NCI-H1105 (cell line): ENCODE measurements at regions not wholly inside any gene's neighbourhood (a gene's known extent, or its start where the extent isn't known, plus 50 kb on each side); places are given as distances from the start of the nearest gene placed in this dataset.
"Not testable (repeated sequence)": the region's sequence is repeated elsewhere in the genome, so short reads cannot be mapped to it uniquely, and the experiment has no call there.

Experiments used
- DNase-seq: peaks from one replicate; lab custom pipeline; 2025; lab: John Stamatoyannopoulos, UW

- DNase-seq: no peak
Observed at GRCh38 chr10:86579883-86580520, 58.4 kb upstream of the WAPL start.

DNA sequence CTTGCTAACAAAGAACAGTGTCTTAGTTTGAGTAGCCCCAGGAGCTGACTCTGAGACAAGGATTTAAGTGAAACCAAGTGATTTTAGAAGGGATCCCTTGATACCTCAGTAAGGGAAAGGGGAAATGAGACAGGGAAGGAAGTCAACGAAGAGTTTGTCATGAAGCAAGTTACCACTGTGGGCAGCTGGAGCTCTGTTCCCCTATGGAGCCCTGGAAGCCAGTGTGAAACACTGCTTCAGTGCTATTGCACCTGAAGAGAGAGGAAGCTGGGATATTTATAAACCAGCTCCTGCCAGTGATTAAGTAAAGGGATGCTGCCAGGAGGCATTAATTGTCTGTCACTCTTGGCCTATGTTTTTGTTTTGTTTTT lies 58.9 kb upstream of the WAPL start:
- no peak for DNase-seq

DNA sequence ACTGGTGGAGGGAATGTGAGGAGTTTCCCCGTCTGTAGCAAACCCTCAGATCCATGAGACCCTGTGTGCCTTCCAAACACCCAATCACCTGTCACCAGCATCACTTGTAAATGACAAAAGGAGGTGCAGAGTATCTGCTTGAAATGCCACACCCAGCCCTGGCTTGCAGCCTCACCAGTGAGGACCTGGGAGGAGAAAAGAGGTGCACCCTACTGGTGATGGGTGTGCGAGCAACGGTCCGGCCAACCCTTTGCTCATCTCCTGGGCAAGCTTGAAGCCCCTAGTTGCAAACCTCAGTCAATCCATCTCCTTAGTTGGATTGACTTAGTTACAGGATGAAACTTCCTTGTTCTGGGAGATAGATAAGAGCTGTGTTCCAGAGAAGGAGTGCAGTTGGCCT lies 62.4 kb upstream of the WAPL start:
- DNase-seq: no peak

- peak; percentile 23 for DNase-seq
Observed at GRCh38 chr10:86585037-86585929, 63.7 kb upstream of the WAPL start.

- no peak for DNase-seq
Observed at GRCh38 chr10:86586516-86586915, 64.9 kb upstream of the WAPL start.

DNA sequence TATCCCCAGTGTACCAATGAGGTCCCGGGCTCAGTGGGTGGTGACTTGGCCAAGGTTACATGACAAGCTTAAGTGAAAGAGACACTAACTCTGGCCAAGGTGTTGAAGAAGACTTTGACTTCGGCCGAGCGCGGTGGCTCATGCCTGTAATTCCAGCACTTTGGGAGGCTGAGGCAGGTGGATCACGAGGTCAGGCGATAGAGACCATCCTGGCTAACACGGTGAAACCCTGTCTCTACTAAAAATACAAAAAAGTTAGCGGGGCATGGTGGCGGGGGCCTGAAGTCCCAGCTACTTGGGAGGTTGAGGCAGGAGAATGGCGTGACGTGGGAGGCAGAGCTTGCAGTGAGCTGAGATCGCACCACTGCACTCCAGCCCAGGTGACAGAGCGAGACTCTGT lies 65.6 kb upstream of the OPN4 start:
- not testable (repeated sequence) for DNase-seq

DNA sequence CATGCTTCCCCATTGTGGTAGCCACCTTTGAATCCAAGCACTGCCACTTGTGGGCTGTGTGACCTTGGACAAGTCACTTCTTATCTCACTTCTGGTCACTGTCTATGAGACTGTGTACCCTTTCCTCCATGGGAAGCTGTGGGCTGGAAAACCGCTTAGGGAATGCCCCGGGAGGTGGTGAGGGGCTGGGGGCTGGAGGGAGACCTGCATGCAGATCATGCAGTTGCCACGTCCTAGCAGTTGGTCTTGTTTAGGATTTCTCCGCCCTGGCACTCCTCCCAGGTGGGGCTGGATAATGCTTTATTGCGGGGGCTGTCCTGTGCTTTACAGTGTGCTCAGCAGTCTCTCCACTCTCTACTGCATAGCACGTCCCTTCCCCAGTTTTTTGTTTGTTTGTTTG lies 62.9 kb upstream of the OPN4 start:
- DNase-seq: no peak

GRCh38 chr10:86592413-86592812 lies 61.9 kb upstream of the OPN4 start:
- no peak for DNase-seq

GRCh38 chr10:86594535-86594934 lies 59.8 kb upstream of the OPN4 start:
- DNase-seq: no peak

- no peak for DNase-seq
Observed at GRCh38 chr10:86595496-86595895, 58.9 kb upstream of the OPN4 start.

GRCh38 chr10:86596266-86596665 lies 58.1 kb upstream of the OPN4 start:
- DNase-seq: no peak

DNA sequence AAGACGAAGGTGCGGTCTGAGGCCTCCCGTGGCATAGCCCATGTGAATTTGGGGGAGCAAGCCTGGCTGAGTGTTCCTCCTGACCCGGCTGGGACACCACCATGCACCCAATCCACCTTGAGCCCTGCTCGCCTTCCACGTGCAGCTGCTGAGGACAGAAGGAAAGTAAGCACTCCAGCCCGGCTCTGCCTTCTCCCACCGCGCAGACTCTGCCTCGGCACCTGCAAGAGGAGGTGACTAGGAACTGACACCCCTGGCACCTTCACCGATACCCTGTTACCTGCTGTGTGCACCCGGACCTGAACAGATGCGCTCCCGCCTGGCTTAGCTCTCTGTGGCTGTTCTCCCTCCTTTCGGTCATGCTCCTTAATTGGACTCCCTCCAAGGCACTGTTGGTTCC lies 57.0 kb upstream of the OPN4 start:
- DNase-seq: no peak

DNA sequence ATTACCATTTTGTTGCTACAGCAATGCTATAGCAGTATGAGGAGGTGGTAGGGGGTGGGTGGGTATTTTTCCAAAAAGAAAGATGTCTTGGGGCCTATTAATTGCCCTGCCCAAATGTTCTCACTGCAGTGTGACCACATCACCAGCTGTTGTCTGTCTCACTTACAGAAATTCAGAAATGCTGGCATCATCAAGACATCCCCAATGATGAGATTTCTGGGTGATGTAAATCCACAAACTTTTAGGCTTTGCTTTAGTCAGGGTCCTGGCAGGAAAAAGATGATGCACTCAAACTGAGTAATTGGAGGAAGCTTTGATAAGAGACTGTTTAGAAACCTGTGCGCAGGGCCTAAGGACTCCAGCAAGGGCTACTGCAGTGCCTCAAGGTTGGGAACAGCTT lies 56.2 kb upstream of the OPN4 start:
- DNase-seq: no peak

GRCh38 chr10:86599041-86599440 lies 55.3 kb upstream of the OPN4 start:
- DNase-seq: no peak

- no peak for DNase-seq
Observed at GRCh38 chr10:86599729-86600128, 54.6 kb upstream of the OPN4 start.

DNA sequence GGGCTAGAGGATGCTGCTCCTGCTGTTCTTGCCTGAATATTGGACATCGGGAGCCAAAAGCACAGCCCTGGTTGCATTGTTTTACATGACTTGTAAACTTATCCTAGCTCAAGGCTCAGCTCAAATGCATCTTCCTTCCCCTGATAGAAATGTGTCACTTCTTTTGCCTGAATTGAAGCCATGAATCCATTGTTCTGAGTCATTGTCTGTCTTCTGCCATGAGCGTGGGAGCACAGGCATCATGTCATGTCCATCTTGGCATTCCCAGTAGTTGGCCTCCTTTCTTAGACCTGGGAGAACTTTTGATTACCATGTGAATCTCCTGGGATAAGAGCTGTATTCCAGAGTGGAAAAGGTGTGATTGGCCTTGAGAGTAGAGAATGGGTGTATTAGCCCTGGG lies 54.1 kb upstream of the OPN4 start:
- no peak for DNase-seq

- DNase-seq: no peak
Observed at GRCh38 chr10:86601956-86602602, 52.3 kb upstream of the OPN4 start.

DNA sequence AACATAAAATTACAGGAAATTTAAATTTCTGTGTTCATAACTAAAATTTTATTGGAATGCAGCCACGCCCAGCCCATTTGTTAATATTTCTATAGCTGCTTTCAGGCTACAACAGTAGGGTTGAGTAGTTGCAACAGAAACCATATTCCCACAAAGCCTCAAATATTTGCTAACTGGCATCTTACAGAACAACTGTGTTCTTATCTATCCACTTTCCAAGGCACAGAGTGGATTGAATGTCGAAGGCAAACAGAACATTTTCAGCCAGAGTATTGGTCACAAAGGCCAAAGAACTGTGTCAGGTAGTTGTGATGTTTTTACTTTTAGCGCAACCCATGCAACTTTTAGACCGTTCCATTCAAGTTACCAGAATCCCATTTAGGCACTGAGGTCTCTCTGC lies 51.1 kb upstream of the OPN4 start:
- DNase-seq: no peak
